ENCODE measurements at regions not wholly inside any gene's neighbourhood (a gene's known extent, or its start where the extent isn't known, plus 50 kb on each side); places are given as distances from the start of the nearest gene placed in this dataset.

DNA sequence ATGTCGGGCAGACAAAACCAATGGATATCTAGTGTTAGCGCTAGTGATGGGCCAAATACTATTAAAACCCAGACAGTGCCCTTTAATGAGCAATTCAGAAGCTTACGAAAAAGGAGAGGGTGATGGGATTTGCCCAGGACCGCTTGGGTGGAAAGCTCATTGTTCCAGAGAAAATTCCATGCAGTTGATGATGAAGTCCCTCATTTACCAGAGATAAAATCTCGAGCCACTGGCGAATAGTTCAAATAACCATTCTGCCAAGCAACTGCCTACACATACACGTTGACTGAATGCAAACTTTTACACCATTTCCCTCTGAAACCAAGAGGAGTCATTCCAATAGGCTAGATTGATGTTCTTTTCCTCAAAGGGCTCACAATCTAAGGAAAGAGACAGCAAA is 73.6 kb upstream of the ARL4C start:
- Histone ChIP-seq H3K27ac (no peak overlapping the region), H3K4me3 (no peak overlapping the region), H3K36me3 (no peaks in the 10 kb centered on the region), H3K27me3 (peaks cover 0 to 20% (median 6%) of the 10 kb centered on the region in 7 donors), H3K4me1 (peaks cover 0 to 6% (median 0%) of the 10 kb centered on the region in 9 donors), H3K9me3 (no peaks in the 10 kb centered on the region)
- intact Hi-C loops (cut with DNase I) = no loop called here
- TF ChIP-seq, protein P1, sequence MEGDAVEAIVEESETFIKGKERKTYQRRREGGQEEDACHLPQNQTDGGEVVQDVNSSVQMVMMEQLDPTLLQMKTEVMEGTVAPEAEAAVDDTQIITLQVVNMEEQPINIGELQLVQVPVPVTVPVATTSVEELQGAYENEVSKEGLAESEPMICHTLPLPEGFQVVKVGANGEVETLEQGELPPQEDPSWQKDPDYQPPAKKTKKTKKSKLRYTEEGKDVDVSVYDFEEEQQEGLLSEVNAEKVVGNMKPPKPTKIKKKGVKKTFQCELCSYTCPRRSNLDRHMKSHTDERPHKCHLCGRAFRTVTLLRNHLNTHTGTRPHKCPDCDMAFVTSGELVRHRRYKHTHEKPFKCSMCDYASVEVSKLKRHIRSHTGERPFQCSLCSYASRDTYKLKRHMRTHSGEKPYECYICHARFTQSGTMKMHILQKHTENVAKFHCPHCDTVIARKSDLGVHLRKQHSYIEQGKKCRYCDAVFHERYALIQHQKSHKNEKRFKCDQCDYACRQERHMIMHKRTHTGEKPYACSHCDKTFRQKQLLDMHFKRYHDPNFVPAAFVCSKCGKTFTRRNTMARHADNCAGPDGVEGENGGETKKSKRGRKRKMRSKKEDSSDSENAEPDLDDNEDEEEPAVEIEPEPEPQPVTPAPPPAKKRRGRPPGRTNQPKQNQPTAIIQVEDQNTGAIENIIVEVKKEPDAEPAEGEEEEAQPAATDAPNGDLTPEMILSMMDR (IDR thresholded peaks at IDR 0.05) = no peak
- DNase-seq (no peak), ATAC-seq (no peak)
- WGBS, 2 donors = 75 to 88% methylated on average over 7 of the region's 7 CpGs

DNA sequence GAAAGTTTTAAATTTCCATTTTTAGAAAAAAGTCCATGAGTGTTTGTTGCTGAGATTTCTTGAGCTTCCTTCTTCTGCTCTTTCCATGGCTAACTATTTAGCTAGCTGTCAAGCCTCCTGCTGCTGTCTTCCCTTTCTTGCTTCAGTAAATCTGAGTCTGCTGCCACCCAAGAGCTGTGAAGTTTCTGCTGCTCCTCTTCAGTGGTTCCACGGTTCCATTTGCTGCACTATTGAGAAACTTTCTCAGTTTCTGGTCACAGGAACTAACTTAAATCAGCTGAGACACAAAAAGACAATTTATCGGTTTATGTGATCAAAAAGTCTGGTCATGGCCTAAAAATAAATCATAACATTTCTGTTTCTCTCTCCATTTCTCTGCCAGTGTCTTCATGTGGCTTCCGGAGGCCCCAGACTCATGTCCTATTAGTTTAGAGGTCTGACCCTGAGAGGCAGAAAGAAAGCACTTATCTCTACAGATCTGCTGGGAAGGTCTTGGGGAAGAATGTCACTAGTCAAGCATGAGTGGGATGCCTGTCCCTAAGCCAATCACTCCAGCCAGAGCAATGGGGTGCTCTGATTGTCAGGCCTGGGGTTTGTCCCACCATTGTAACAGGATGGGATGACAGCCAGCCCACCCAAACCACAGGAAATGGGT is 73.0 kb upstream of the ARL4C start:
- TF ChIP-seq, protein P1 (IDR thresholded peaks at IDR 0.05) = no peak
- DNase-seq (no peak), ATAC-seq (no peak)
- peaks cover 0 to 6% (median 0%) of the 10 kb centered on the region in 9 donors for H3K4me1 ChIP-seq
- intact Hi-C loops (cut with DNase I) = loop anchor here in 1 of 10 donors (5.0 kb wide), 1 partner anchor 537 kb away; no protein-coding TSS in a partner anchor
- no peak overlapping the region for H3K27ac ChIP-seq
- no peak overlapping the region for H3K4me3 ChIP-seq
- WGBS, 2 donors = 80 to 83% methylated on average over 3 of the region's 3 CpGs
- H3K36me3 ChIP-seq = no peaks in the 10 kb centered on the region
- no peaks in the 10 kb centered on the region for H3K9me3 ChIP-seq
- H3K27me3 ChIP-seq = peaks cover 0 to 20% (median 6%) of the 10 kb centered on the region in 7 donors

DNA sequence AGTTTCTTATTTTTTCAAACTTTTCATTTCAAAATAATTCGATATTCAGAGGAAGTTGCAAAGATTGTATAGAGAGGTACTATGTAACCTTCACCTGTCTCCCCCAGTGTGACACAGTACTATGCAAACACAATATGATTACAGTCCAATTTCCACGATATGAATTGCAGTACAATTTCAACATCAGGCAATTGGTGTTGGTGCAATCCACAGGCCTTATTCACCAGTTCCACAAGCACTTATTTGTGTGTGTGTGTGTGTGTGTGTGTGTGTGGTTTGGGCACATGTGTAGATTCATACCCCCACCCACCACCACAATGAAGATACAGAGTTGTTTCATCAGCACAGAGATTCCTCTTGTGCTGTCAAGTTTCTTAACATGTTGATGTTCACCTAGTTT is 69.7 kb upstream of the ARL4C start:
- no peak for DNase-seq
- intact Hi-C loops (cut with DNase I) = loop anchor here in 1 of 10 donors (5.0 kb wide), 1 partner anchor 541 kb away; no protein-coding TSS in a partner anchor
- 86 to 95% methylated on average over 2 of the region's 2 CpGs for WGBS, 2 donors
- Histone ChIP-seq H3K36me3 (no peaks in the 10 kb centered on the region), H3K4me1 (no peaks in the 10 kb centered on the region), H3K4me3 (no peak overlapping the region), H3K27ac (no peak overlapping the region), H3K27me3 (peaks cover 0 to 20% (median 6%) of the 10 kb centered on the region in 7 donors), H3K9me3 (no peaks in the 10 kb centered on the region)
- ATAC-seq = no peak
- TF ChIP-seq, protein P1 (IDR thresholded peaks at IDR 0.05) = no peak

DNA sequence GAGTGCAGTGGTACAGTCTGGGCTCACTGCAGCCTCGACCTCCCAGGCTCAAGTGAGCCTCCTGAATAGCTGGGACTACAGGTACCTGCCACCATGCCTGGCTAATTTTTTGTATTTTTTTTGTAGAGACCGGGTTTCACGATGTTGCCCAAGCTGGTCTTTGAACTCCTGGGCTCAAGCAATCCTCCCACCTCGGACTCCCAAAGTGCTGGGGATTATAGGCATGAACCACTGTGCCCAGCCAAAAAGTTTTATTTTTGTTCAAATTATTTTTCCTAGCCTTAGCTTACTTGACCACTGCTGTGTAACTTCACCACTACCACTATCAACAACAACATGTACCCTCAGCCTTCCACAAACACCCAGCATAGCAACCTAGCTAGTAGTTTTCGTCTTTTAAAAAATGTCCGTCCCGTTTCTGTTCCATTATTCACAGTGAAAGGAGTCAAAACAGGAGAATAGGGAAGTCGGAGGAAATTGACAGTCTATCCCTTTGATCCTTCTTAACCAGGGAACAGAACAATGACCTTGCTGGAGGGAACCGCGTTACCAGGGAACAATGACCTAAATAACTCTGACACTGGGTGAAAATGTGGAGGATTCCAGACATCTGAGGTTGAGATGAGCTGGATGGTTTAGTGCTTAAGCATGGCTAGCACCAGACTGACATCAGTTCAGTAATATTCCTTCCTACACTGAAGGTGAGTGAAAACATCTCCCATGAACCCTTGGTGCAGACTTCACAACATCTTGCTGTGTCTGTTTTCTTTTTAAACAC is 69.2 kb upstream of the ARL4C start:
- peaks cover 0 to 15% (median 6%) of the 10 kb centered on the region in 7 donors for H3K27me3 ChIP-seq
- no peaks in the 10 kb centered on the region for H3K4me1 ChIP-seq

More for the DNA sequence above, 69.2 kb upstream of the ARL4C start:
- TF ChIP-seq, protein P1 (IDR thresholded peaks at IDR 0.05) = no peak
- H3K27ac ChIP-seq = no peak overlapping the region
- DNase-seq = no peak
- H3K4me3 ChIP-seq = no peak overlapping the region
- ATAC-seq = no peak
- WGBS, 2 donors = 78 to 85% methylated on average over 10 of the region's 10 CpGs
- H3K9me3 ChIP-seq = no peaks in the 10 kb centered on the region
- intact Hi-C loops (cut with DNase I) = loop anchor here in 1 of 10 donors (5.0 kb wide), 1 partner anchor 541 kb away; no protein-coding TSS in a partner anchor
- H3K36me3 ChIP-seq = no peaks in the 10 kb centered on the region

Data from heart right ventricle (tissue), 16 donors.